ENCODE measurements at regions not wholly inside any gene's neighbourhood (a gene's known extent, or its start where the extent isn't known, plus 50 kb on each side); places are given as distances from the start of the nearest gene placed in this dataset.

- TF ChIP-seq, protein P1, sequence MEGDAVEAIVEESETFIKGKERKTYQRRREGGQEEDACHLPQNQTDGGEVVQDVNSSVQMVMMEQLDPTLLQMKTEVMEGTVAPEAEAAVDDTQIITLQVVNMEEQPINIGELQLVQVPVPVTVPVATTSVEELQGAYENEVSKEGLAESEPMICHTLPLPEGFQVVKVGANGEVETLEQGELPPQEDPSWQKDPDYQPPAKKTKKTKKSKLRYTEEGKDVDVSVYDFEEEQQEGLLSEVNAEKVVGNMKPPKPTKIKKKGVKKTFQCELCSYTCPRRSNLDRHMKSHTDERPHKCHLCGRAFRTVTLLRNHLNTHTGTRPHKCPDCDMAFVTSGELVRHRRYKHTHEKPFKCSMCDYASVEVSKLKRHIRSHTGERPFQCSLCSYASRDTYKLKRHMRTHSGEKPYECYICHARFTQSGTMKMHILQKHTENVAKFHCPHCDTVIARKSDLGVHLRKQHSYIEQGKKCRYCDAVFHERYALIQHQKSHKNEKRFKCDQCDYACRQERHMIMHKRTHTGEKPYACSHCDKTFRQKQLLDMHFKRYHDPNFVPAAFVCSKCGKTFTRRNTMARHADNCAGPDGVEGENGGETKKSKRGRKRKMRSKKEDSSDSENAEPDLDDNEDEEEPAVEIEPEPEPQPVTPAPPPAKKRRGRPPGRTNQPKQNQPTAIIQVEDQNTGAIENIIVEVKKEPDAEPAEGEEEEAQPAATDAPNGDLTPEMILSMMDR (IDR thresholded peaks at IDR 0.05; ENCODE audit: control extremely low read depth in 1 of 3, insufficient read depth in 1 of 3, low read depth in 1 of 3, low read length in 3 of 3), result no peak
- no peak for TF ChIP-seq HDAC2 (IDR thresholded peaks at IDR 0.05; ENCODE audit: borderline replicate concordance in 1 of 2, low read depth in 2 of 2, low read length in 2 of 2)
- no peak for TF ChIP-seq MAFK (IDR thresholded peaks at IDR 0.05; ENCODE audit: low read depth, low read length)
- TF ChIP-seq GTF2F1 (IDR thresholded peaks at IDR 0.05; ENCODE audit: borderline replicate concordance, low read depth, low read length), result no peak
Measured at GRCh38 chr11:83403691-83404389, 117.7 kb upstream of the CCDC90B start (continued).

Data from H1 (cell line).